GM10248 (cell line): ENCODE measurements at regions not wholly inside any gene's neighbourhood (a gene's known extent, or its start where the extent isn't known, plus 50 kb on each side); places are given as distances from the start of the nearest gene placed in this dataset.

Experiments used
- CTCF ChIA-PET: fragments of 300-600 bp; sonication (Branson Sonifier 250); formaldehyde crosslinking; extraction: SDS; loops from one replicate; lab custom pipeline; 2021; ENCODE audit warnings: antibody characterized with exemption; lab: Yijun Ruan, JAX
- POLR2A ChIA-PET: fragments of 350-650 bp; sonication (Branson Sonifier 250); formaldehyde crosslinking; extraction: SDS; loops from one replicate; lab custom pipeline; 2020; ENCODE audit warnings: antibody characterized with exemption; lab: Yijun Ruan, JAX
- DNase-seq: peaks from one replicate; pipeline ENCODE4 v3.0.0; 2012; ENCODE audit errors: extremely low spot score
- TF ChIP-seq, protein P1 (sequence below): IDR thresholded peaks from 2 replicates; pipeline ENCODE4 v1.5.1; 2012; ENCODE audit warnings: mild to moderate bottlenecking, low read depth; ENCODE audit errors: extremely low read depth, missing control alignments, control extremely low read depth

DNA sequence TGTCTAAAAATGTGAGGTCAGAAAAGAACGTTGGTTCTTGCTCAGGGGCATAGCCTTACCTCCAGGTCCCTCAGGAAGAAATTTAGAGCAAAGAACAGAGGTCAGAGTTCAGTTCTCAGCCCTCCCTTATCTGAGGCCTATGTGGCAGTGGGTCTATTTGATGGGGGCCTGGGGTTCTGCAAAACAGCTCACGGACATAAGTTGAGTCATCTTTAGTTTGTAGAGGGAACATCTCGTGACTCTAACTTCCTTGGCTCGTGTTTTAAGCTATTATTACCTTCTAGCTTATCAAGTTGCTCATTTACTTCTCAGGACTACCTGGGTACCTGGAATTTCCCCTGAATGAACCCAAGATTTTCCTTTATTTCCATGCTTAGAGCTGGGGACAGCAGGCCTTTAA lies 91.3 kb upstream of the AMOTL1 start:
- TF ChIP-seq, protein P1, sequence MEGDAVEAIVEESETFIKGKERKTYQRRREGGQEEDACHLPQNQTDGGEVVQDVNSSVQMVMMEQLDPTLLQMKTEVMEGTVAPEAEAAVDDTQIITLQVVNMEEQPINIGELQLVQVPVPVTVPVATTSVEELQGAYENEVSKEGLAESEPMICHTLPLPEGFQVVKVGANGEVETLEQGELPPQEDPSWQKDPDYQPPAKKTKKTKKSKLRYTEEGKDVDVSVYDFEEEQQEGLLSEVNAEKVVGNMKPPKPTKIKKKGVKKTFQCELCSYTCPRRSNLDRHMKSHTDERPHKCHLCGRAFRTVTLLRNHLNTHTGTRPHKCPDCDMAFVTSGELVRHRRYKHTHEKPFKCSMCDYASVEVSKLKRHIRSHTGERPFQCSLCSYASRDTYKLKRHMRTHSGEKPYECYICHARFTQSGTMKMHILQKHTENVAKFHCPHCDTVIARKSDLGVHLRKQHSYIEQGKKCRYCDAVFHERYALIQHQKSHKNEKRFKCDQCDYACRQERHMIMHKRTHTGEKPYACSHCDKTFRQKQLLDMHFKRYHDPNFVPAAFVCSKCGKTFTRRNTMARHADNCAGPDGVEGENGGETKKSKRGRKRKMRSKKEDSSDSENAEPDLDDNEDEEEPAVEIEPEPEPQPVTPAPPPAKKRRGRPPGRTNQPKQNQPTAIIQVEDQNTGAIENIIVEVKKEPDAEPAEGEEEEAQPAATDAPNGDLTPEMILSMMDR, result no peak
- ChIA-PET CTCF (no interaction called here), POLR2A (no interaction called here)
- no peak for DNase-seq

- TF ChIP-seq, protein P1, result no peak
- DNase-seq, result no peak
- POLR2A ChIA-PET, result no interaction called here
- CTCF ChIA-PET, result interaction anchor here (0.8 kb wide), 1 partner anchor 757 kb away, joined by 3 read pairs; no protein-coding TSS in a partner anchor
Observed at GRCh38 chr11:94678236-94678635, 89.9 kb upstream of the AMOTL1 start.

- TF ChIP-seq, protein P1, result no peak
- POLR2A ChIA-PET, result no interaction called here
- no peak for DNase-seq
- CTCF ChIA-PET, result interaction anchor here (0.8 kb wide), 1 partner anchor 758 kb away, joined by 3 read pairs; no protein-coding TSS in a partner anchor
Observed at GRCh38 chr11:94678901-94679300, 89.3 kb upstream of the AMOTL1 start.

DNA sequence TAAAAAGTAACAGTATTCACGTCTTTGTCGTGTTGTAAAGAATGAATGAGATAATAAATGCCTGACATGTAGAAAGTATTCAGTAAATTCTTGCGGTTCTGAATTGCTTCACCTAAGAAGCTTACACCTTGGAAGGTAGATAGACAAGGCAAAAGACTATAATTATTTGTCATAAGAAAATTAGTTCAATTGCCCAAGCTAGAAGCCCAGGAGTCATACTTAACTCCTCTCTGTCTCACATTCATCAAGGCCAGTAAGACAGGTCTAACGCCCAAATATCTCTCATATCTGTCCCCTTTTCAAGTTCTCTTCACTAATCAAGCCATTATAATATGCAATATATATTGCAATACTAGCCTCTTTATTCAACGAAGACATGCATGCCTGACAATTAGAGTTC lies 87.7 kb upstream of the AMOTL1 start:
- no peak for DNase-seq
- TF ChIP-seq, protein P1, result no peak
- ChIA-PET POLR2A (no interaction called here), CTCF (no interaction called here)

DNA sequence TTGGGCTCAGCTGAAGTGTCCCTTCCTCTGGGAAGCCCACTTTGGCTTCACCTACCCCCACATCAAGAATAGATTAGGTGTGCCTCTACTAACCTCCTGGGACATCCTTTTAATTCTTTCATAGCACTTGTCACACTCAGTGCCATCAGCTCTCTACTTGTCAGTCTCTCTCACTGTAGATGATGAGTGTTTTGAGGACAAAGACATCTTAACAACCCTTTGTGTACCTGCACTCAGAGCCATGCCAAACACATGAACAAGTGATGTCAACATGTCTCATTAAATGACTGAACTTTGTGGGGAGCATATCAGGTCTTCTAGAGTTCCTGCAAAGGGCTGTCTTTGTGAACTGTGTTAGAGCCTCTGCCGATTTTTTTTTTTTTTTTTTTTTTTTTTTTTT lies 87.0 kb upstream of the AMOTL1 start:
- CTCF ChIA-PET, result no interaction called here
- POLR2A ChIA-PET, result no interaction called here
- no peak for DNase-seq
- TF ChIP-seq, protein P1, result no peak

- CTCF ChIA-PET, result interaction anchor here (1.3 kb wide), 1 partner anchor 12 kb away, joined by 3 read pairs; no protein-coding TSS in a partner anchor
- POLR2A ChIA-PET, result no interaction called here
- no peak for DNase-seq
- TF ChIP-seq, protein P1, result no peak
Observed at GRCh38 chr11:94681852-94682251, 86.3 kb upstream of the AMOTL1 start.
